GM23248 (cell line): ENCODE measurements at regions not wholly inside any gene's neighbourhood (a gene's known extent, or its start where the extent isn't known, plus 50 kb on each side); places are given as distances from the start of the nearest gene placed in this dataset.

Experiments used
- DNase-seq: peaks from one replicate; pipeline ENCODE4 v3.0.0-alpha.2; 2015
- H2AFZ ChIP-seq: fragments of 200-600 bp; sonication (generic); 2 replicates; pipeline ENCODE4 v1.6.1; 2016; ENCODE audit warnings: antibody characterized with exemption
- H3F3A ChIP-seq: fragments of 200-600 bp; sonication (generic); 2 replicates; pipeline ENCODE4 v1.6.1; 2016; ENCODE audit warnings: mild to moderate bottlenecking, antibody characterized with exemption, mixed run types; ENCODE audit not compliant: insufficient read depth
- H3K27ac ChIP-seq: fragments of 200-600 bp; sonication (generic); 2 replicates; pipeline ENCODE4 v1.5.1; 2016; ENCODE audit warnings: mild to moderate bottlenecking
- H3K27me3 ChIP-seq: fragments of 200-600 bp; sonication (generic); replicated peaks from 2 replicates; pipeline ENCODE4 v1.6.1; 2016; ENCODE audit warnings: mild to moderate bottlenecking; ENCODE audit not compliant: insufficient read depth
- H3K36me3 ChIP-seq: fragments of 200-600 bp; sonication (generic); 2 replicates; pipeline ENCODE4 v1.6.1; 2016; ENCODE audit warnings: low read depth, mild to moderate bottlenecking
- H3K4me1 ChIP-seq: fragments of 200-600 bp; sonication (generic); 2 replicates; pipeline ENCODE4 v1.6.1; 2016; ENCODE audit warnings: mild to moderate bottlenecking; ENCODE audit not compliant: insufficient read depth
- H3K4me2 ChIP-seq: fragments of 200-600 bp; sonication (generic); one replicate; pipeline ENCODE4 v1.6.1; 2016; ENCODE audit warnings: mild to moderate bottlenecking; ENCODE audit not compliant: unreplicated experiment
- H3K4me3 ChIP-seq: fragments of 200-600 bp; sonication (generic); 2 replicates; pipeline ENCODE4 v1.5.1; 2016; ENCODE audit warnings: mild to moderate bottlenecking
- H3K79me2 ChIP-seq: fragments of 200-600 bp; sonication (generic); 2 replicates; pipeline ENCODE4 v1.6.1; 2016; ENCODE audit warnings: mild to moderate bottlenecking; ENCODE audit not compliant: insufficient read depth
- H3K9ac ChIP-seq: fragments of 200-600 bp; sonication (generic); 2 replicates; pipeline ENCODE4 v1.6.1; 2016; ENCODE audit warnings: mild to moderate bottlenecking
- H3K9me2 ChIP-seq: fragments of 200-600 bp; sonication (generic); 2 replicates; pipeline ENCODE4 v1.6.1; 2016; ENCODE audit warnings: mixed run types, mild to moderate bottlenecking, moderate library complexity; ENCODE audit not compliant: insufficient read depth
- H3K9me3 ChIP-seq: fragments of 200-600 bp; sonication (generic); one replicate; pipeline ENCODE4 v1.6.1; 2017; ENCODE audit warnings: low read depth
- H4K20me1 ChIP-seq: fragments of 200-600 bp; sonication (generic); 2 replicates; pipeline ENCODE4 v1.6.0; 2016; ENCODE audit not compliant: insufficient read depth
- EZH2 ChIP-seq: fragments of 200-600 bp; sonication (generic); IDR thresholded peaks from 2 replicates; pipeline ENCODE4 v1.6.1; 2018; ENCODE audit warnings: antibody characterized with exemption, mild to moderate bottlenecking; ENCODE audit not compliant: insufficient read depth, poor library complexity, severe bottlenecking
- EZH2phosphoT487 ChIP-seq: fragments of 200-600 bp; sonication (generic); IDR thresholded peaks from 2 replicates; pipeline ENCODE4 v1.6.1; 2018; ENCODE audit warnings: antibody characterized with exemption, moderate library complexity, mild to moderate bottlenecking, low read depth; ENCODE audit not compliant: insufficient read depth
- WGBS, 2 experiments: methylation state at CpG; one replicate each; pipeline ENCODE4 v1.1.6; 2015 to 2017; ENCODE audit warnings: low lambda C conversion rate in 2 of 2, low coverage in 1 of 2; ENCODE audit errors: missing lambda C conversion rate in 2 of 2; 5-methylcytosine and 5-hydroxymethylcytosine counted together
- in situ Hi-C: fragments of 300-500 bp; cut with MboI; formaldehyde crosslinking; loops from 2 replicates; pipeline ENCODE4 v1.15.0; 2020

- DNase-seq, result no peak
- Histone ChIP-seq H3K27ac (no peak overlapping the region), H2AFZ (no peak overlapping the region), H3K4me3 (no peak overlapping the region), H3F3A (no peaks in the 10 kb centered on the region), H3K9me3 (no peaks in the 10 kb centered on the region), H4K20me1 (no peaks in the 10 kb centered on the region), H3K79me2 (no peaks in the 10 kb centered on the region), H3K9me2 (no peaks in the 10 kb centered on the region), H3K27me3 (no peaks in the 10 kb centered on the region), H3K4me2 (no peak overlapping the region), H3K4me1 (no peaks in the 10 kb centered on the region), H3K36me3 (no peaks in the 10 kb centered on the region), H3K9ac (no peak overlapping the region)
- in situ Hi-C loops, result no loop called here
- TF ChIP-seq EZH2, result no peak
- TF ChIP-seq EZH2phosphoT487, result no peak
- WGBS, 2 experiments, result 4% methylated on average over 8 of the region's 8 CpGs
Observed at GRCh38 chr20:55782912-55783253, 222.4 kb downstream of the CBLN4 start.

GRCh38 chr20:55782224-55782911 lies 223.0 kb downstream of the CBLN4 start:
- H3K4me1 ChIP-seq, result no peaks in the 10 kb centered on the region
- 1 to 5% methylated on average over 5 of the region's 5 CpGs for WGBS, 2 experiments
- H3K9me2 ChIP-seq, result no peaks in the 10 kb centered on the region
- no peak overlapping the region for H2AFZ ChIP-seq
- in situ Hi-C loops, result no loop called here
- no peaks in the 10 kb centered on the region for H3K27me3 ChIP-seq
- no peak overlapping the region for H3K9ac ChIP-seq
- no peaks in the 10 kb centered on the region for H4K20me1 ChIP-seq
- H3K79me2 ChIP-seq, result no peaks in the 10 kb centered on the region
- no peaks in the 10 kb centered on the region for H3K9me3 ChIP-seq
- H3K4me3 ChIP-seq, result no peak overlapping the region
- no peak overlapping the region for H3K27ac ChIP-seq
- no peak overlapping the region for H3K4me2 ChIP-seq
- DNase-seq, result no peak
- H3K36me3 ChIP-seq, result no peaks in the 10 kb centered on the region
- no peaks in the 10 kb centered on the region for H3F3A ChIP-seq
- TF ChIP-seq EZH2 (no peak), EZH2phosphoT487 (no peak)

- TF ChIP-seq EZH2phosphoT487 (no peak), EZH2 (no peak)
- Histone ChIP-seq H3K4me3 (no peak overlapping the region), H3K4me2 (no peak overlapping the region), H4K20me1 (no peaks in the 10 kb centered on the region), H3K36me3 (no peaks in the 10 kb centered on the region), H3K9me3 (no peaks in the 10 kb centered on the region), H3K9me2 (no peaks in the 10 kb centered on the region), H3K27ac (no peak overlapping the region), H3K79me2 (no peaks in the 10 kb centered on the region), H3F3A (no peaks in the 10 kb centered on the region), H3K9ac (no peak overlapping the region), H3K27me3 (no peaks in the 10 kb centered on the region), H3K4me1 (no peaks in the 10 kb centered on the region), H2AFZ (no peak overlapping the region)
- no peak for DNase-seq
- in situ Hi-C loops, result no loop called here
- 1 to 2% methylated on average over 5 of the region's 5 CpGs for WGBS, 2 experiments
Observed at GRCh38 chr20:55778796-55779195, 226.5 kb downstream of the CBLN4 start.

DNA sequence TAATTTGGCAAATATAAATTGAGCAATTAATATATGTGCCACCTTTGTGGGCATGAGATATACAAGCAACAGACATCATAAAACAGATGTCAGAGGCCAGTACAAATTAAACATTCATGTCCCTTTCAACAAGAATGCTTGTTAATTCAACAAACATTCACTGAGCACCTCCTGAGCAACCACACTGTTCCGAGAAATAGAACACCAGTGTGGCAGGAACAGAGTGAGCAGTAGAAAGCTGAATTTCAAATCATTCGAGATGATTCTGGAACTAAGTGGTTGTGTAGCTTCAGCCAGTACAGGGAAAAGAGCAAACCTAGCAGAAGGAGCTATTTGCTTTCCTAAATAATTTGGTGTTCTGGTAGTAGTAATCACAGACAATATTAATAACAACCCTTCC lies 227.7 kb downstream of the CBLN4 start:
- Histone ChIP-seq H3K27me3 (no peaks in the 10 kb centered on the region), H3K36me3 (no peaks in the 10 kb centered on the region), H3K9ac (no peak overlapping the region), H3K9me3 (no peaks in the 10 kb centered on the region), H3K27ac (no peak overlapping the region), H3K9me2 (no peaks in the 10 kb centered on the region), H3K4me3 (no peak overlapping the region), H3F3A (no peaks in the 10 kb centered on the region), H4K20me1 (no peaks in the 10 kb centered on the region), H3K79me2 (no peaks in the 10 kb centered on the region), H3K4me2 (no peak overlapping the region), H2AFZ (no peak overlapping the region), H3K4me1 (no peaks in the 10 kb centered on the region)
- WGBS, 2 experiments, result 0% methylated on average over 2 of the region's 2 CpGs
- TF ChIP-seq EZH2phosphoT487 (no peak), EZH2 (no peak)
- DNase-seq, result no peak
- in situ Hi-C loops, result no loop called here

- TF ChIP-seq EZH2phosphoT487, result no peak
- TF ChIP-seq EZH2, result no peak
- Histone ChIP-seq H3K79me2 (no peaks in the 10 kb centered on the region), H3K27me3 (no peaks in the 10 kb centered on the region), H3K36me3 (no peaks in the 10 kb centered on the region), H3K27ac (no peak overlapping the region), H4K20me1 (no peaks in the 10 kb centered on the region), H3F3A (no peaks in the 10 kb centered on the region), H3K4me2 (no peak overlapping the region), H3K4me3 (no peak overlapping the region), H3K9ac (no peak overlapping the region), H3K9me3 (no peaks in the 10 kb centered on the region), H3K9me2 (no peaks in the 10 kb centered on the region), H2AFZ (no peak overlapping the region), H3K4me1 (no peaks in the 10 kb centered on the region)
- 34 to 58% methylated on average over 3 of the region's 3 CpGs for WGBS, 2 experiments
- DNase-seq, result no peak
- in situ Hi-C loops, result no loop called here
Observed at GRCh38 chr20:55776176-55776575, 229.1 kb downstream of the CBLN4 start.
